Muscle of leg (tissue), 3 donors: ENCODE measurements at regions not wholly inside any gene's neighbourhood (a gene's known extent, or its start where the extent isn't known, plus 50 kb on each side); places are given as distances from the start of the nearest gene placed in this dataset.
"Not testable (repeated sequence)": the region's sequence is repeated elsewhere in the genome, so short reads cannot be mapped to it uniquely, and the experiment has no call there.

Experiments
- DNase-seq: peaks from one replicate; pipeline ENCODE4 v3.0.0; 2013
- H3K27ac ChIP-seq: one replicate; pipeline ENCODE4 v1.5.1; 2013; ENCODE audit warnings: mild to moderate bottlenecking, low read length, control low read depth
- H3K27me3 ChIP-seq: one replicate; pipeline ENCODE4 v1.6.1; 2013; ENCODE audit warnings: low read length; ENCODE audit not compliant: control insufficient read depth, insufficient read depth
- H3K36me3 ChIP-seq: one replicate; pipeline ENCODE4 v1.6.1; 2013; ENCODE audit warnings: low read length; ENCODE audit not compliant: control insufficient read depth, insufficient read depth
- H3K4me1 ChIP-seq: one replicate; pipeline ENCODE4 v1.6.1; 2013; ENCODE audit warnings: low read length; ENCODE audit not compliant: control insufficient read depth, insufficient read depth
- H3K4me3 ChIP-seq: one replicate; pipeline ENCODE4 v1.5.1; 2013; ENCODE audit warnings: low read length, control low read depth
- H3K9me3 ChIP-seq: replicated peaks from 2 replicates; pipeline ENCODE4 v1.6.1; 2013; ENCODE audit warnings: low read depth, low read length; ENCODE audit not compliant: control insufficient read depth
- WGBS: methylation state at CpG from one replicate; pipeline ENCODE4 v1.1.5; 2013; ENCODE audit warnings: missing lambda C conversion rate; ENCODE audit not compliant: insufficient coverage; 5-methylcytosine and 5-hydroxymethylcytosine counted together

- Histone ChIP-seq H3K4me3 (no peak overlapping the region), H3K27me3 (no peaks in the 10 kb centered on the region), H3K36me3 (no peaks in the 10 kb centered on the region), H3K27ac (no peak overlapping the region), H3K4me1 (no peaks in the 10 kb centered on the region), H3K9me3 (peaks cover 11% of the 10 kb centered on the region)
- DNase-seq: no peak
Observed at GRCh38 chr3:73835945-73836344, 211.2 kb upstream of the PDZRN3 start.

- H3K27ac ChIP-seq: no peak overlapping the region
- H3K9me3 ChIP-seq: peaks cover 11% of the 10 kb centered on the region
- peak; percentile 18 for DNase-seq
- no peak overlapping the region for H3K4me3 ChIP-seq
- no peaks in the 10 kb centered on the region for H3K27me3 ChIP-seq
- H3K4me1 ChIP-seq: peaks cover 10% of the 10 kb centered on the region
- no CpG with 5 or more reads among the region's 3 CpGs for whole genome bisulfite sequencing
- no peaks in the 10 kb centered on the region for H3K36me3 ChIP-seq
Observed at GRCh38 chr3:73832426-73832825, 207.7 kb upstream of the PDZRN3 start.

- H3K4me1 ChIP-seq: peaks cover 13% of the 10 kb centered on the region
- no peak overlapping the region for H3K4me3 ChIP-seq
- no peak overlapping the region for H3K27ac ChIP-seq
- DNase-seq: peak; percentile 19
- H3K36me3 ChIP-seq: no peaks in the 10 kb centered on the region
- WGBS: no CpG with 5 or more reads among the region's 3 CpGs
- H3K27me3 ChIP-seq: no peaks in the 10 kb centered on the region
- no peaks in the 10 kb centered on the region for H3K9me3 ChIP-seq
Observed at GRCh38 chr3:73828348-73828747, 203.6 kb upstream of the PDZRN3 start.

GRCh38 chr3:73827725-73828211, 203.0 kb upstream of the PDZRN3 start:
- H3K36me3 ChIP-seq: no peaks in the 10 kb centered on the region

GRCh38 chr3:73827204-73827603, 202.5 kb upstream of the PDZRN3 start:
- H3K4me1 ChIP-seq: peaks cover 13% of the 10 kb centered on the region
- H3K9me3 ChIP-seq: no peaks in the 10 kb centered on the region
- no peak overlapping the region for H3K4me3 ChIP-seq
- H3K27me3 ChIP-seq: no peaks in the 10 kb centered on the region
- H3K36me3 ChIP-seq: no peaks in the 10 kb centered on the region
- no peak for DNase-seq
- H3K27ac ChIP-seq: no peak overlapping the region
- WGBS: 89% methylated on average over 2 of the region's 2 CpGs

More at GRCh38 chr3:73827725-73828211, 203.0 kb upstream of the PDZRN3 start:
- DNase-seq: peak; percentile 22
- Histone ChIP-seq H3K4me3 (no peak overlapping the region), H3K4me1 (peaks cover 13% of the 10 kb centered on the region), H3K27ac (no peak overlapping the region), H3K9me3 (no peaks in the 10 kb centered on the region), H3K27me3 (no peaks in the 10 kb centered on the region)
- no CpG with 5 or more reads among the region's 2 CpGs for WGBS

- not testable (repeated sequence) for DNase-seq, H3K27ac ChIP-seq, H3K4me3 ChIP-seq, H3K4me1 ChIP-seq, H3K9me3 ChIP-seq, H3K36me3 ChIP-seq, H3K27me3 ChIP-seq
Observed at GRCh38 chr3:73820896-73821295, 196.2 kb upstream of the PDZRN3 start.

GRCh38 chr3:73820431-73820830, 195.7 kb upstream of the PDZRN3 start:
- peaks cover 6% of the 10 kb centered on the region for H3K9me3 ChIP-seq
- DNase-seq: no peak
- H3K27ac ChIP-seq: no peak overlapping the region
- no peak overlapping the region for H3K4me3 ChIP-seq
- no peaks in the 10 kb centered on the region for H3K27me3 ChIP-seq
- no peaks in the 10 kb centered on the region for H3K36me3 ChIP-seq
- H3K4me1 ChIP-seq: no peaks in the 10 kb centered on the region
- no CpG with 5 or more reads among the region's 1 CpG for WGBS

GRCh38 chr3:73815966-73816365, 191.2 kb upstream of the PDZRN3 start:
- no peaks in the 10 kb centered on the region for H3K9me3 ChIP-seq
- no peaks in the 10 kb centered on the region for H3K27me3 ChIP-seq
- H3K36me3 ChIP-seq: no peaks in the 10 kb centered on the region
- H3K4me3 ChIP-seq: no peak overlapping the region
- DNase-seq: no peak
- no peak overlapping the region for H3K27ac ChIP-seq
- no peaks in the 10 kb centered on the region for H3K4me1 ChIP-seq
- 88% methylated on average over 1 of the region's 1 CpG for WGBS

GRCh38 chr3:73813692-73814292, 189.1 kb upstream of the PDZRN3 start:
- Histone ChIP-seq H3K9me3 (no peaks in the 10 kb centered on the region), H3K4me3 (no peak overlapping the region), H3K27me3 (no peaks in the 10 kb centered on the region), H3K27ac (peak overlapping the region; percentile 37), H3K4me1 (no peaks in the 10 kb centered on the region), H3K36me3 (no peaks in the 10 kb centered on the region)
- no peak for DNase-seq
- 65% methylated on average over 2 of the region's 4 CpGs for WGBS

GRCh38 chr3:73813291-73813690, 188.6 kb upstream of the PDZRN3 start:
- Histone ChIP-seq H3K9me3 (no peaks in the 10 kb centered on the region), H3K4me3 (no peak overlapping the region), H3K4me1 (no peaks in the 10 kb centered on the region), H3K27ac (peak overlapping the region; percentile 37), H3K27me3 (no peaks in the 10 kb centered on the region), H3K36me3 (no peaks in the 10 kb centered on the region)
- DNase-seq: peak; percentile 86
- WGBS: 17% methylated on average over 4 of the region's 5 CpGs

- no CpG with 5 or more reads among the region's 3 CpGs for WGBS
- H3K36me3 ChIP-seq: no peaks in the 10 kb centered on the region
- H3K4me3 ChIP-seq: no peak overlapping the region
- no peaks in the 10 kb centered on the region for H3K4me1 ChIP-seq
- no peaks in the 10 kb centered on the region for H3K27me3 ChIP-seq
- H3K9me3 ChIP-seq: no peaks in the 10 kb centered on the region
- no peak overlapping the region for H3K27ac ChIP-seq
- DNase-seq: no peak
Observed at GRCh38 chr3:73812054-73812453, 187.3 kb upstream of the PDZRN3 start.
